H1 (cell line): ENCODE measurements at regions not wholly inside any gene's neighbourhood (a gene's known extent, or its start where the extent isn't known, plus 50 kb on each side); places are given as distances from the start of the nearest gene placed in this dataset.

Experiments
- BRCA1 ChIP-seq: IDR thresholded peaks from 2 replicates; pipeline ENCODE4 v1.6.1; 2012; ENCODE audit warnings: low read depth, low read length, improper control_type of control experiment
- EZH2 ChIP-seq: fragments of 200-600 bp; sonication (generic); IDR thresholded peaks from 2 replicates; pipeline ENCODE4 v1.7.1; 2012; ENCODE audit warnings: low read depth, mild to moderate bottlenecking, moderate library complexity, low read length, inconsistent platforms; ENCODE audit not compliant: severe bottlenecking

DNA sequence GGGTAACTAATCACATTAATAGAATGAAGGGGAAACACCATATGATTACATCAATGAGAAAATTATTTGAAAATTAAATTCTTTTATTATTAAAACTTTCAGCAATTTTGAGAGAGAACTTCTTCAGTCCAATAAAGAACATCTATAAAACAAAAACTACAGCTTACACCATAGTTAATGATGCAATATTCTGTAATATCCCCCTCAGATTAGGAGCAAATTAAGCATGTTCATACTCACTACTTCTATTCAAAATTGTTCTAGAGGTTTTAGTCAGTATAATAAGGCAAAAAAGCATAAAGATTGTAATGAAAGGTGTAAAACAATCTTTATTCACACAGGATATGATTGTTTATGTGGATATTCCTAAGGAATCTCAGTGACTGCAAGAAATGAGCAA, 465.4 kb downstream of the CD109 start:
- no peak for TF ChIP-seq EZH2
- TF ChIP-seq BRCA1 = no peak
